ENCODE measurements at regions not wholly inside any gene's neighbourhood (a gene's known extent, or its start where the extent isn't known, plus 50 kb on each side); places are given as distances from the start of the nearest gene placed in this dataset.

GRCh38 chr1:5369223-5369622 lies 623.0 kb downstream of the NPHP4 start (continued):
- TF ChIP-seq MEF2B (IDR thresholded peaks at IDR 0.05; ENCODE audit: partially characterized antibody, poor library complexity, severe bottlenecking) (no peak), TCF3 (IDR thresholded peaks at IDR 0.05; ENCODE audit: borderline replicate concordance, insufficient read depth, low read depth, low read length) (no peak), PKNOX1 (IDR thresholded peaks at IDR 0.05) (no peak), BHLHE40 (IDR thresholded peaks at IDR 0.05; ENCODE audit: borderline replicate concordance in 1 of 2, low read depth in 2 of 2, low read length in 1 of 2) (no peak), ZSCAN29 (IDR thresholded peaks at IDR 0.05) (no peak), IRF5 (IDR thresholded peaks at IDR 0.05; ENCODE audit: borderline replicate concordance) (no peak), CTCF (IDR thresholded peaks at IDR 0.05 in 2 of 3, conservative IDR thresholded peaks at IDR 0.05 in 1 of 3; ENCODE audit: control insufficient read depth in 2 of 3, extremely low read depth in 1 of 3, insufficient read depth in 1 of 3, low read depth in 3 of 3, low read length in 3 of 3) (no peak), IRF3 (IDR thresholded peaks at IDR 0.05) (no peak)
